Right lobe of liver (tissue), 6 donors: ENCODE measurements at regions not wholly inside any gene's neighbourhood (a gene's known extent, or its start where the extent isn't known, plus 50 kb on each side); places are given as distances from the start of the nearest gene placed in this dataset.

Experiments used
- ATAC-seq, 4 donors: fragments of 200-7000 bp; cut with Tn5 transposase; one replicate each; pipeline ENCODE4 v1.9.1; 2020; ENCODE audit warnings: mild to moderate bottlenecking in 4 of 4, moderate library complexity in 4 of 4
- DNase-seq, 3 donors: peaks; one replicate each; pipeline ENCODE4 v3.0.0-alpha.2; 2020
- H3K27ac ChIP-seq, 3 donors: fragments of 200-600 bp; one replicate each; pipeline ENCODE4 v1.8.0; 2022
- H3K27me3 ChIP-seq, 2 donors: fragments of 200-600 bp; one replicate each; pipeline ENCODE4 v1.8.0; 2022
- H3K36me3 ChIP-seq, 4 donors: fragments of 200-600 bp; sonication (generic) in 1 of 4; one replicate each; pipeline versions ENCODE4 v1.5.1 to v1.8.0; 2017 to 2022; ENCODE audit warnings: control low read depth in 1 of 4
- H3K4me1 ChIP-seq, 4 donors: fragments of 200-600 bp; sonication (generic) in 1 of 4; one replicate each; pipeline versions ENCODE4 v1.5.1 to v1.8.0; 2017 to 2022; ENCODE audit warnings: control low read depth in 1 of 4
- H3K4me3 ChIP-seq, 3 donors: fragments of 200-600 bp; one replicate each; pipeline ENCODE4 v1.8.0; 2022
- H3K9me3 ChIP-seq, 4 donors: fragments of 200-600 bp; sonication (generic) in 1 of 4; one replicate each; pipeline versions ENCODE4 v1.5.1 to v1.8.0; 2017 to 2022; ENCODE audit warnings: control low read depth in 1 of 4
- CTCF ChIP-seq, 4 donors: fragments of 200-600 bp in 3 of 4; fragments of 450-650 bp in 1 of 4; IDR thresholded peaks; one replicate each; pipeline versions ENCODE4 v1.5.1 to v1.8.0; 2016 to 2022; ENCODE audit warnings: antibody characterized with exemption in 4 of 4, mild to moderate bottlenecking in 2 of 4
- POLR2A ChIP-seq: fragments of 450-650 bp; IDR thresholded peaks from one replicate; pipeline ENCODE4 v1.6.1; 2017; ENCODE audit warnings: antibody characterized with exemption, mild to moderate bottlenecking
- WGBS: methylation state at CpG from one replicate; pipeline ENCODE4 v1.1.6; 2018; ENCODE audit warnings: low coverage, low lambda C conversion rate; ENCODE audit not compliant: insufficient coverage; ENCODE audit errors: missing lambda C conversion rate; 5-methylcytosine and 5-hydroxymethylcytosine counted together
- intact Hi-C, 2 donors: fragments of 100-400 bp; cut with DNase I; formaldehyde crosslinking; loops; one replicate each; pipeline versions ENCODE4 v1.11.2 to v1.14.1; 2022
- donor health status: DM: no; HTN: yes; CAD: no.
- donor health status: DM: no; HTN: no; CAD: no.
- donor health status: DM: no; HTN: no; CAD: no.
- donor health status: DM: no; HTN: yes; CAD: no.
- donor health status: DM: no; HTN: yes; CAD: no.

- Histone ChIP-seq H3K27me3 (no peaks in the 10 kb centered on the region), H3K4me1 (no peaks in the 10 kb centered on the region), H3K4me3 (no peak overlapping the region), H3K27ac (no peak overlapping the region), H3K36me3 (no peaks in the 10 kb centered on the region), H3K9me3 (no peaks in the 10 kb centered on the region)
- no peak for TF ChIP-seq POLR2A
- no peak for TF ChIP-seq CTCF (IDR thresholded peaks at IDR 0.05)
- intact Hi-C loops = no loop called here
- ATAC-seq (peak in 1 of 4 donors; percentile 10), DNase-seq (no peak)
- WGBS = 47% methylated on average over 11 of the region's 12 CpGs
Observed at GRCh38 chr7:46681865-46682503, 760.9 kb upstream of the IGFBP3 start.

GRCh38 chr7:46680147-46680546 lies 759.1 kb upstream of the IGFBP3 start:
- 61% methylated on average over 7 of the region's 7 CpGs for WGBS
- Histone ChIP-seq H3K36me3 (no peaks in the 10 kb centered on the region), H3K27me3 (no peaks in the 10 kb centered on the region), H3K4me1 (no peaks in the 10 kb centered on the region), H3K4me3 (no peak overlapping the region), H3K27ac (no peak overlapping the region), H3K9me3 (no peaks in the 10 kb centered on the region)
- intact Hi-C loops = no loop called here
- ATAC-seq (peak; percentile 55 to 87 (median 70)), DNase-seq (peak in 2 of 3 donors; percentile 24 to 57)
- TF ChIP-seq CTCF (IDR thresholded peaks at IDR 0.05) = no peak
- TF ChIP-seq POLR2A = no peak

- Histone ChIP-seq H3K27me3 (no peaks in the 10 kb centered on the region), H3K36me3 (no peaks in the 10 kb centered on the region), H3K9me3 (no peaks in the 10 kb centered on the region), H3K4me3 (no peak overlapping the region), H3K27ac (no peak overlapping the region), H3K4me1 (no peaks in the 10 kb centered on the region)
- TF ChIP-seq POLR2A = no peak
- TF ChIP-seq CTCF (IDR thresholded peaks at IDR 0.05) = no peak
- peak in 1 of 4 donors; percentile 30 for ATAC-seq
- DNase-seq = no peak
- intact Hi-C loops = no loop called here
Observed at GRCh38 chr7:46679671-46680070, 758.6 kb upstream of the IGFBP3 start.

GRCh38 chr7:46678421-46678820 lies 757.3 kb upstream of the IGFBP3 start:
- DNase-seq (no peak), ATAC-seq (peak in 1 of 4 donors; percentile 17)
- Histone ChIP-seq H3K4me1 (no peaks in the 10 kb centered on the region), H3K27ac (no peak overlapping the region), H3K4me3 (no peak overlapping the region), H3K36me3 (no peaks in the 10 kb centered on the region), H3K27me3 (no peaks in the 10 kb centered on the region), H3K9me3 (no peaks in the 10 kb centered on the region)
- no peak for TF ChIP-seq POLR2A
- TF ChIP-seq CTCF (IDR thresholded peaks at IDR 0.05) = no peak
- WGBS = 25% methylated on average over 2 of the region's 2 CpGs
- intact Hi-C loops = no loop called here

GRCh38 chr7:46675456-46675855 lies 754.4 kb upstream of the IGFBP3 start:
- no peak overlapping the region for H3K27ac ChIP-seq
- no peak for TF ChIP-seq POLR2A
- TF ChIP-seq CTCF (IDR thresholded peaks at IDR 0.05) = no peak
- DNase-seq (no peak), ATAC-seq (no peak)
- no peak overlapping the region for H3K4me3 ChIP-seq
- H3K4me1 ChIP-seq = no peaks in the 10 kb centered on the region
- intact Hi-C loops = no loop called here
- H3K9me3 ChIP-seq = no peaks in the 10 kb centered on the region
- H3K27me3 ChIP-seq = no peaks in the 10 kb centered on the region
- WGBS = 82% methylated on average over 3 of the region's 4 CpGs
- H3K36me3 ChIP-seq = no peaks in the 10 kb centered on the region
